GM12892 (cell line): ENCODE measurements at regions not wholly inside any gene's neighbourhood (a gene's known extent, or its start where the extent isn't known, plus 50 kb on each side); places are given as distances from the start of the nearest gene placed in this dataset.

Source experiments
- POLR2A ChIP-seq: IDR thresholded peaks from 2 replicates; pipeline ENCODE4 v1.6.1; 2011; ENCODE audit warnings: low read depth, low read length, control low read depth
- POLR2AphosphoS5 ChIP-seq: IDR thresholded peaks from 2 replicates; pipeline ENCODE4 v1.6.1; 2011; ENCODE audit warnings: low read depth, low read length, control low read depth
- TAF1 ChIP-seq: IDR thresholded peaks from 2 replicates; pipeline ENCODE4 v1.6.1; 2011; ENCODE audit warnings: low read depth, mild to moderate bottlenecking, control low read depth, low read length, borderline replicate concordance

- TF ChIP-seq POLR2A = no peak
- no peak for TF ChIP-seq POLR2AphosphoS5
- no peak for TF ChIP-seq TAF1
Measured at GRCh38 chr10:124302951-124303505, 115.7 kb downstream of the OAT start.
